K562 (cell line): ENCODE measurements at regions not wholly inside any gene's neighbourhood (a gene's known extent, or its start where the extent isn't known, plus 50 kb on each side); places are given as distances from the start of the nearest gene placed in this dataset.

Source experiments
- ATAC-seq: fragments of 200-7000 bp; cut with Tn5 transposase; 3 replicates; pipeline ENCODE4 v1.9.1; 2020; ENCODE audit warnings: moderate library complexity
- BruUV-seq: library from RNA; stranded (reverse); fragments of 400-500 nt; replicated peaks from 2 replicates; lab custom pipeline; 2021; lab: Mats Ljungman, UMichigan
- CTCF ChIA-PET: fragments of 300-600 bp; formaldehyde crosslinking; extraction: SDS; loops from one replicate; lab custom pipeline; 2021; ENCODE audit warnings: low intra/inter-chr PET ratio; lab: Yijun Ruan, JAX
- POLR2A ChIA-PET: fragments of 300-600, 350-650 bp; sonication (Branson Sonifier 250); formaldehyde crosslinking; extraction: SDS; loops from one replicate; lab custom pipeline; 2021; ENCODE audit warnings: antibody characterized with exemption, inconsistent platforms; lab: Yijun Ruan, JAX
- DNase-seq, 4 experiments: peaks; one replicate each; pipeline versions ENCODE4 v3.0.0 to v3.0.0-alpha.2; 2011 to 2018; ENCODE audit warnings: low spot score in 3 of 4, mixed read lengths in 3 of 4; ENCODE audit errors: extremely low read depth in 1 of 4
- FAIRE-seq: peaks from 2 replicates; lab custom pipeline; 2011; peaks lifted over from hg19 to GRCh38; lab: Jason Lieb, UNC
- H2AFZ ChIP-seq: 2 replicates; pipeline ENCODE4 v1.6.0; 2011; ENCODE audit warnings: low read depth, low read length, control low read depth, inconsistent platforms
- H3K27ac ChIP-seq: fragments of 200-600 bp; 3 replicates; pipeline ENCODE4 v1.8.0; 2011; ENCODE audit warnings: low read depth, mild to moderate bottlenecking, control low read depth, inconsistent platforms, low read length, moderate library complexity, mixed read lengths; ENCODE audit errors: extremely low read depth
- H3K27me3 ChIP-seq, 2 experiments: fragments of 300-600 bp in 1 of 2; 2 replicates in 1 of 2; 3 replicates in 1 of 2; pipeline versions ENCODE4 v1.6.0 to v1.8.0; 2011; ENCODE audit warnings: inconsistent platforms in 2 of 2, low read length in 2 of 2, mild to moderate bottlenecking in 1 of 2, mixed read lengths in 1 of 2, moderate library complexity in 1 of 2; ENCODE audit not compliant: control insufficient read depth in 2 of 2, insufficient read depth in 2 of 2
- H3K36me3 ChIP-seq: fragments of 300-600 bp; 3 replicates; pipeline ENCODE4 v1.8.0; 2011; ENCODE audit warnings: mild to moderate bottlenecking, low read length, inconsistent platforms; ENCODE audit not compliant: control insufficient read depth, insufficient read depth
- H3K4me1 ChIP-seq, 2 experiments: fragments of 200-600 bp in 1 of 2; replicated peaks in 1 of 2; 2 replicates in 1 of 2; 3 replicates in 1 of 2; pipeline versions ENCODE4 v1.5.1 to v1.8.0; 2011; ENCODE audit warnings: inconsistent platforms in 2 of 2, low read length in 2 of 2, mild to moderate bottlenecking in 1 of 2, mixed read lengths in 1 of 2, moderate library complexity in 1 of 2; ENCODE audit not compliant: control insufficient read depth in 2 of 2, insufficient read depth in 2 of 2
- H3K4me2 ChIP-seq: 2 replicates; pipeline ENCODE4 v1.6.1; 2011; ENCODE audit warnings: low read length, control low read depth, inconsistent platforms, mixed read lengths; ENCODE audit not compliant: insufficient read depth
- H3K4me3 ChIP-seq: fragments of 200-600 bp; sonication (generic), shearing (Covaris generic); 2 replicates; pipeline ENCODE4 v1.5.1; 2016; ENCODE audit warnings: control low read depth, inconsistent platforms
- H3K79me2 ChIP-seq: fragments of 200-600 bp; 3 replicates; pipeline ENCODE4 v1.8.0; 2011; ENCODE audit warnings: low read length, inconsistent platforms; ENCODE audit not compliant: control insufficient read depth, insufficient read depth
- H3K9ac ChIP-seq, 2 experiments: 2 replicates each; pipeline versions ENCODE4 v1.6.0 to v1.6.1; 2011; ENCODE audit warnings: low read depth in 2 of 2, low read length in 2 of 2, control low read depth in 1 of 2, inconsistent platforms in 1 of 2, mild to moderate bottlenecking in 1 of 2, mixed read lengths in 1 of 2; ENCODE audit not compliant: insufficient read depth in 1 of 2
- H3K9me1 ChIP-seq: one replicate; pipeline ENCODE4 v1.6.0; 2011; ENCODE audit warnings: inconsistent platforms, mild to moderate bottlenecking, low read length, moderate library complexity; ENCODE audit not compliant: control insufficient read depth, insufficient read depth
- H3K9me3 ChIP-seq: replicated peaks from 2 replicates; pipeline ENCODE4 v1.5.1; 2011; ENCODE audit warnings: low read depth, low read length, inconsistent platforms; ENCODE audit not compliant: control insufficient read depth, insufficient read depth
- H4K20me1 ChIP-seq: replicated peaks from 2 replicates; pipeline ENCODE4 v1.6.1; 2011; ENCODE audit warnings: low read length, inconsistent platforms, mixed read lengths; ENCODE audit not compliant: control insufficient read depth, insufficient read depth
- BRCA1 ChIP-seq, 2 experiments: fragments of 450-650 bp in 1 of 2; sonication (generic) in 1 of 2; formaldehyde crosslinking in 1 of 2; IDR thresholded peaks; 2 replicates each; pipeline versions ENCODE4 v1.5.0 to v1.6.1; 2017 to 2020; ENCODE audit warnings: mild to moderate bottlenecking in 1 of 2, missing genetic modification reagents in 1 of 2
- MXI1 ChIP-seq: IDR thresholded peaks from 2 replicates; pipeline ENCODE4 v1.6.1; 2011; ENCODE audit warnings: low read depth, mild to moderate bottlenecking, improper control_type of control experiment, low read length
- WGBS: fragments of 100-300 bp; shearing (Covaris generic); methylation state at CpG from one replicate; pipeline ENCODE4 v1.1.6; 2016; ENCODE audit warnings: low coverage, mixed read lengths; ENCODE audit not compliant: insufficient coverage; ENCODE audit errors: missing lambda C conversion rate; 5-methylcytosine and 5-hydroxymethylcytosine counted together
- in situ Hi-C: fragments of 300-500 bp; cut with MboI; formaldehyde crosslinking; loops from 4 replicates; pipeline ENCODE4 v1.15.0; 2018; ENCODE audit warnings: inconsistent platforms, mixed read lengths
- intact Hi-C: fragments of 100-400 bp; cut with micrococcal nuclease; formaldehyde crosslinking; loops from 2 replicates; pipeline ENCODE4 v1.14.2; 2022
- TF ChIP-seq, protein P1 (sequence below): fragments of 250-450 bp; sonication (Bioruptor Pico); IDR thresholded peaks from 2 replicates; pipeline ENCODE4 v1.5.0; 2021
- TF ChIP-seq, protein P2 (sequence below): fragments of 450-650 bp; formaldehyde crosslinking; IDR thresholded peaks from 2 replicates; pipeline ENCODE4 v1.4.0; 2020; ENCODE audit warnings: mild to moderate bottlenecking

DNA sequence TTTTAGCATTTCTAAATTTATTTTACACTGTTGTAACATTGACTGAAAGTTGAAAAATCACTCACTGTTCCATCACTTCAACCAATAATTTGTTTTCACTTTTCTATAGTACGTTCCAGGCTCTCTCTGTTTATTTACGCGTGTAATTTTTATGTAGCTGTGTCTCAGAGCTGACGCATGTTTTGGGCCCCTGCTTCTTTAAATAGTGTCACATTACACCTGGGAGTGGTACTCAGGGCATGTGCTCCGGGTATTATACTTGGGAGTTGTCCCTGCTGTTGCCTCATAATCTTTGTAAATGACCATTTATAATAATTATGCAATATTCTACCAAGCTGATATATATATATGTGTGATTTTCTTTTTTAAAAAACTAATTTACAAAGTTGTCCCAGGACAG, 132.8 kb upstream of the CPM start:
- Histone ChIP-seq H3K4me1 (no peaks in the 10 kb centered on the region), H3K4me2 (no peak overlapping the region), H3K79me2 (no peaks in the 10 kb centered on the region), H3K36me3 (no peaks in the 10 kb centered on the region), H3K9ac (no peak overlapping the region), H3K27ac (no peak overlapping the region), H3K4me3 (no peak overlapping the region), H2AFZ (no peak overlapping the region), H4K20me1 (no peaks in the 10 kb centered on the region), H3K9me3 (no peaks in the 10 kb centered on the region), H3K27me3 (peaks cover 4 to 22% of the 10 kb centered on the region in 2 experiments; a peak in 3 of 5 replicates), H3K9me1 (no peaks in the 10 kb centered on the region)
- TF ChIP-seq, protein P1, sequence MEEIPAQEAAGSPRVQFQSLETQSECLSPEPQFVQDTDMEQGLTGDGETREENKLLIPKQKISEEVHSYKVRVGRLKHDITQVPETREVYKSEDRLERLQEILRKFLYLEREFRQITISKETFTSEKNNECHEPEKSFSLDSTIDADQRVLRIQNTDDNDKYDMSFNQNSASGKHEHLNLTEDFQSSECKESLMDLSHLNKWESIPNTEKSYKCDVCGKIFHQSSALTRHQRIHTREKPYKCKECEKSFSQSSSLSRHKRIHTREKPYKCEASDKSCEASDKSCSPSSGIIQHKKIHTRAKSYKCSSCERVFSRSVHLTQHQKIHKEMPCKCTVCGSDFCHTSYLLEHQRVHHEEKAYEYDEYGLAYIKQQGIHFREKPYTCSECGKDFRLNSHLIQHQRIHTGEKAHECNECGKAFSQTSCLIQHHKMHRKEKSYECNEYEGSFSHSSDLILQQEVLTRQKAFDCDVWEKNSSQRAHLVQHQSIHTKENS (CRISPR knock-in tag) = no peak
- no peak for TF ChIP-seq MXI1
- TF ChIP-seq, protein P2, sequence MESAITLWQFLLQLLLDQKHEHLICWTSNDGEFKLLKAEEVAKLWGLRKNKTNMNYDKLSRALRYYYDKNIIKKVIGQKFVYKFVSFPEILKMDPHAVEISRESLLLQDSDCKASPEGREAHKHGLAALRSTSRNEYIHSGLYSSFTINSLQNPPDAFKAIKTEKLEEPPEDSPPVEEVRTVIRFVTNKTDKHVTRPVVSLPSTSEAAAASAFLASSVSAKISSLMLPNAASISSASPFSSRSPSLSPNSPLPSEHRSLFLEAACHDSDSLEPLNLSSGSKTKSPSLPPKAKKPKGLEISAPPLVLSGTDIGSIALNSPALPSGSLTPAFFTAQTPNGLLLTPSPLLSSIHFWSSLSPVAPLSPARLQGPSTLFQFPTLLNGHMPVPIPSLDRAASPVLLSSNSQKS = no peak
- TF ChIP-seq BRCA1 (IDR thresholded peaks at IDR 0.05) = no peak
- TF ChIP-seq BRCA1 (CRISPR knock-in tag; IDR thresholded peaks at IDR 0.05) = no peak
- no TSS peak for BruUV-seq
- ChIA-PET CTCF (no interaction called here), POLR2A (interaction anchor here (1.3 kb wide), 1 partner anchor 12 kb away, joined by 3 read pairs; no protein-coding TSS in a partner anchor)
- ATAC-seq = no peak
- intact Hi-C loops (no loop called here), in situ Hi-C loops (loop anchor here (25.0 kb wide), 1 partner anchor 203 kb away; no protein-coding TSS in a partner anchor)
- FAIRE-seq = no peak
- no peak for DNase-seq
- WGBS = 18% methylated on average over 5 of the region's 5 CpGs
